ENCODE measurements at regions not wholly inside any gene's neighbourhood (a gene's known extent, or its start where the extent isn't known, plus 50 kb on each side); places are given as distances from the start of the nearest gene placed in this dataset.
"Not testable (repeated sequence)": the region's sequence is repeated elsewhere in the genome, so short reads cannot be mapped to it uniquely, and the experiment has no call there.

GRCh38 chr6:97347111-97347510 is 64.1 kb upstream of the MMS22L start:
- DNase-seq (ENCODE audit: low read depth, low spot score): no peak
- in situ Hi-C loops (cut with HindIII; ENCODE audit: low pct_unique_long_range_greater_than_20kb, low sequenced_read_pairs): no loop called here

GRCh38 chr6:97361286-97361685 is 78.3 kb upstream of the MMS22L start:
- in situ Hi-C loops (cut with HindIII; ENCODE audit: low pct_unique_long_range_greater_than_20kb, low sequenced_read_pairs): no loop called here
- DNase-seq (ENCODE audit: low read depth, low spot score): no peak

- in situ Hi-C loops (cut with HindIII; ENCODE audit: low pct_unique_long_range_greater_than_20kb, low sequenced_read_pairs): no loop called here
- no peak for DNase-seq (ENCODE audit: low read depth, low spot score)
Measured at GRCh38 chr6:97364327-97364726, 81.3 kb upstream of the MMS22L start.

GRCh38 chr6:97382071-97382470 is 99.1 kb upstream of the MMS22L start:
- DNase-seq (ENCODE audit: low read depth, low spot score); in situ Hi-C loops (cut with HindIII; ENCODE audit: low pct_unique_long_range_greater_than_20kb, low sequenced_read_pairs): not testable (repeated sequence)

GRCh38 chr6:97392735-97393134 is 109.7 kb upstream of the MMS22L start:
- no peak for DNase-seq (ENCODE audit: low read depth, low spot score)
- in situ Hi-C loops (cut with HindIII; ENCODE audit: low pct_unique_long_range_greater_than_20kb, low sequenced_read_pairs): no loop called here

DNA sequence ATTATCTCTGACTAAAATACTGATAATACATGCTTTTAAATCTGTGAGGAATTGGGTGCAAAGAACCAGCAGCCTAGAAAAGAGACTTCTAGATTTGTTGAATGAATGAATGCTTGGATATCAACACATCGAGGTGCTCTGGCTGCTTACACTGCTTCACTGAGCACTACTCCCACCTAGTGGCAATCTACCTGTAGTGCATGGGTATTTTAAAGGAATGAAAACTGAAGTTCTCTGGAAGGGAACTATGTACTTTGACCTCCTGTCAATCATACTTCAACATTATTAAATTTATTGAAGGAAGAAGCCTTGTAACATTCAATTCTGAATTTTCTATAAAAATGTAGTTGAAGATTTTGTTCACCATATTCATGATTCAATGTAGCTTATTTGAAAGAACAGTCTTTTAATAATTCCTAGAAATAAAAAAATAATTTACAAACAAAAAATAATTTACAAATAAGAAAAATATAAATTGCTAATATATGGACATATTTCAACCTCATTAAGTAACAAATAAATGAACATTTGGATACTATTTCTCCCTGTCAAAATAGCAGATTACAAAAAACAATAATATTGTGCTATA is 111.2 kb upstream of the MMS22L start:
- in situ Hi-C loops (cut with HindIII; ENCODE audit: low pct_unique_long_range_greater_than_20kb, low sequenced_read_pairs): no loop called here
- DNase-seq (ENCODE audit: low read depth, low spot score): peak; percentile 80

DNA sequence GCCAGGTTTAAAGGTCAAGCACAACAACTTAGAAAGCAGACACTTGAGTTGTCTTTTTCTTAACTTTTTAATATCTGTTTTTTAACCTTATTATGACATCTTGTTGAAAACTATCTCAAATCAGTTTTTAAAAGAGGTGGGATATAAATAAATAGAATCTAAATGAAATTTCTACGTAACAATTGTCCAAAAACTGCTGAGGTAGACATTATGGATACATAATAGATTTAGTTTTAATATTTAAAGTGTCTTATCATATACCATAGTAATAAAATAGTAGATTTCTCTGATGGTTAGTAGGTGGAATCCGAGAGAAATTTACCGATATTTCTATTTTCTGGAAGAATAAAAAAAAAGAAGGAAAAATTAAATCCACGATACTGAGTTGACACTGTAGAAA is 113.9 kb upstream of the MMS22L start:
- no peak for DNase-seq (ENCODE audit: low read depth, low spot score)
- in situ Hi-C loops (cut with HindIII; ENCODE audit: low pct_unique_long_range_greater_than_20kb, low sequenced_read_pairs): no loop called here

GRCh38 chr6:97399208-97399607 is 116.2 kb upstream of the MMS22L start:
- in situ Hi-C loops (cut with HindIII; ENCODE audit: low pct_unique_long_range_greater_than_20kb, low sequenced_read_pairs): no loop called here
- no peak for DNase-seq (ENCODE audit: low read depth, low spot score)

GRCh38 chr6:97401533-97401932 is 118.5 kb upstream of the MMS22L start:
- DNase-seq (ENCODE audit: low read depth, low spot score): no peak
- in situ Hi-C loops (cut with HindIII; ENCODE audit: low pct_unique_long_range_greater_than_20kb, low sequenced_read_pairs): no loop called here

GRCh38 chr6:97405818-97406409 is 122.9 kb upstream of the MMS22L start:
- DNase-seq (ENCODE audit: low read depth, low spot score): no peak
- in situ Hi-C loops (cut with HindIII; ENCODE audit: low pct_unique_long_range_greater_than_20kb, low sequenced_read_pairs): no loop called here

GRCh38 chr6:97406633-97407032 is 123.6 kb upstream of the MMS22L start:
- no peak for DNase-seq (ENCODE audit: low read depth, low spot score)
- in situ Hi-C loops (cut with HindIII; ENCODE audit: low pct_unique_long_range_greater_than_20kb, low sequenced_read_pairs): no loop called here

- DNase-seq (ENCODE audit: low read depth, low spot score): no peak
- in situ Hi-C loops (cut with HindIII; ENCODE audit: low pct_unique_long_range_greater_than_20kb, low sequenced_read_pairs): no loop called here
Measured at GRCh38 chr6:97411610-97412009, 128.6 kb upstream of the MMS22L start.

- no peak for DNase-seq (ENCODE audit: low read depth, low spot score)
- in situ Hi-C loops (cut with HindIII; ENCODE audit: low pct_unique_long_range_greater_than_20kb, low sequenced_read_pairs): no loop called here
Measured at GRCh38 chr6:97412511-97412910, 129.5 kb upstream of the MMS22L start.

DNA sequence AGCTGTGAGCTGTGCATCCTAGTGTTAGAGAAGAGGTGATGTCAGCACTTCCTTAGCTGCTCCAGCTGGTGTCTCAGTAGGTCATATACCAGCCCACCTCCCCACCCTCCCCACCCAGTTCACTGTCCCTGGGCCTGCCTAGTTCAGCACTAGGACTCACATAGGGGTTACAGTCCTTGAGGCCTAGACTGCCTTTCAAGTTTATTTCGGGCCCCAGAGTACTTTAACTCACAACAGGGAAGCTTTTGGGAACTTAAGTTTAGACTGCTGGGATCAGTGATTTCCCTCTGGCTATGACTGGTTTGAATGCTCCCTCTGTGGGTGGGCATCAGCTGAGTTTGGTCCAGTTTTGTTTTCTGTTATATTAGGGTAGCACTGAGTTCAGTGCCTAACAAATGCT is 139.2 kb upstream of the MMS22L start:
- no peak for DNase-seq (ENCODE audit: low read depth, low spot score)
- in situ Hi-C loops (cut with HindIII; ENCODE audit: low pct_unique_long_range_greater_than_20kb, low sequenced_read_pairs): no loop called here

GRCh38 chr6:97423190-97423589 is 140.2 kb upstream of the MMS22L start:
- in situ Hi-C loops (cut with HindIII; ENCODE audit: low pct_unique_long_range_greater_than_20kb, low sequenced_read_pairs): no loop called here

DNA sequence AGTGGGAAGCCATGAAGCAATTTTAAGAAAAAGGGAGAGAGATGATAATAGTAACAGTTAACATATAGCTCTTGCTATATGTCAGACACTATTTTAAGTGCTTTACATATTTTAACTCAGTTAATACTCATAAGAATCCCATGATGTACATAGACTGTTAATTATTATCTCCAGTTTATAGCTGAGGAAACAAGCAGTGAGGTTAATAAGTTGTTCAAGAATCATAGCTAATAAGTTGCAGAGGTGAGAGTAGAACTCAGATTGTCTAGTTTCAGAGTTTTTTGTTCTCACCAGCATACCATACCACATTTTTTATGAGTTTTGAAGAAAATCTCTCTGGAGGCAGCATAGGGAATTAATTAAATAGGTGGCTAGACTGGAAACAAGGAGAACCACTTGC is 144.6 kb upstream of the MMS22L start:
- in situ Hi-C loops (cut with HindIII; ENCODE audit: low pct_unique_long_range_greater_than_20kb, low sequenced_read_pairs): no loop called here
- DNase-seq (ENCODE audit: low read depth, low spot score): no peak

More at GRCh38 chr6:97423190-97423589, 140.2 kb upstream of the MMS22L start:
- no peak for DNase-seq (ENCODE audit: low read depth, low spot score)

- in situ Hi-C loops (cut with HindIII; ENCODE audit: low pct_unique_long_range_greater_than_20kb, low sequenced_read_pairs): no loop called here
- peak; percentile 55 for DNase-seq (ENCODE audit: low read depth, low spot score)
Measured at GRCh38 chr6:97437087-97437486, 154.1 kb upstream of the MMS22L start.

DNA sequence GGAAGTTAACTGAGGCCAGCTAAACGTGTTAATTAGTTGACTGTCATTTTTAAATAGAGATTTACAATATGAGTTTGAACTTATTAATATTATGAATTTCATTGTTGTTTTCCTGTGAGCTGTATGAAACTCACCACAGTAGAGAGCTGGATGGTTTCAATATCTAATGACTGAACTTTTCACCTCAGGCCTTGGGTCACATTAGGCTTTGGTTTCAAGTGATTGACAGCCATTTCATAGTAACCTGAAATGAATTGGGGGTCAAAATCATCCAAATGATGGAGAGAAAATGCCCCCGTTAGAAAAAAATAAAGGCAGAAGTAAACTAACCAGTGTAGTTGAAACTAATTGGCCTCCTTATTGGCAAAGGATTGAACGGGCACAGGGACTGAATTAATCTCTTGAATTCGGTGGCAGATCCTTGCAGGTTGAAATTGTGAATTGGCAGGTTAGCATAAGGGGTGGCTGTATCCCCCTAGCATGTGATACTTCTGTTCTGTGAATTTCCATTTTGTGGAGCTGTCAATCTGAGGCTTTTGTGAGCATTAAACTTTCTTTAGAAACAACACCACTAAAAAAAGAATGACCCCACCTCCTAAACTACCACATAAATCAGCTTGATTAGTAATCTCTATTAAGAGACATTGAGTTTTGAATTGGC is 155.1 kb upstream of the MMS22L start:
- in situ Hi-C loops (cut with HindIII; ENCODE audit: low pct_unique_long_range_greater_than_20kb, low sequenced_read_pairs): no loop called here
- no peak for DNase-seq (ENCODE audit: low read depth, low spot score)

- peak; percentile 77 for DNase-seq (ENCODE audit: low read depth, low spot score)
- in situ Hi-C loops (cut with HindIII; ENCODE audit: low pct_unique_long_range_greater_than_20kb, low sequenced_read_pairs): no loop called here
Measured at GRCh38 chr6:97440590-97441176, 157.7 kb upstream of the MMS22L start.

All from SK-MEL-5 (cell line).